ENCODE measurements at regions not wholly inside any gene's neighbourhood (a gene's known extent, or its start where the extent isn't known, plus 50 kb on each side); places are given as distances from the start of the nearest gene placed in this dataset.
"Not testable (repeated sequence)": the region's sequence is repeated elsewhere in the genome, so short reads cannot be mapped to it uniquely, and the experiment has no call there.

DNA sequence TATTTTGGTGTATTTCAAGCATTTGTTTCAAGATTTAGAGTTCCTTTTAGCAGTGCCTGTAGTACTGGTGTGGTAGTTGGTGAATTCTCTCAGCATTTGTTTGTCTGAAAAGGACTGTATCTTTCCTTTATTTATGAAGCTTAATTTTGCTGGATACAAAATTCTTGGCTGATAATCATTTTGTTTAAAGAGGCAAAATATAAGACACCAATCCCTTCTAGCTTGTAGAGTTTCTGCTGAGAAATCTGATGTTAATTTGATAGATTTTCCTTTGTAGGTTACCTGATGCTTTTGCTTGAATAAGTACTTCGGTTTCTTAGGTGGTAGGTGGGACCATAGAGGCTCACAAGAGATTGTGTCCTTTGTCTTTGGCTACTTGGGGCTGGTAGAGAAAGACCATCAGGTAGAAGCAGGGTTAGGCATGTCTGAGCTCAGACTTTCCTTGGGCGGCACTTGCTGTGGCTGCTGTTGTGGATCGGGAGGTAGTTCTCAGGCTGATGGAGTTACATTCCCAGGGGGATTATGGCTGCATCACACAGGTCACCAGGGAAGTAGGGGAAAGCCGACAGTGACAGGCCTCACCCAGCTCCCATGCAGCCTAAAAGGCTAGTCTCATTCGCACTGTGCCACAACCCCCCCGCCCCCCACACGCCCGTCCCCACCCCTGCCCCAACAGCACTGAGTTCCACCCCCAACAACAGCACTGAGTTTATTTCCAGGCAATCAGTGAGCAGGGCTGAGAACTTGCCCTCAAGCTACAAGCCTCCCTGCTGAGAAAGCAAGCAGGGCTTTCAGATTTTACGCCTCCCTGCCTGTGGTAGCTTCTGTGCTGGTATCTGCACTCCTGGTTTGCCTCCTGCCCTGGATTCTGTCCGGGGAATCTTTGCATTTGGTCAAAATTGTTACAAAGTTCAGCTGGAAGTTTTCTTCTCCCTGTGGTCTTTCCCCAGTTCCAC lies 127.1 kb upstream of the GLRA1 start:
- DNase-seq, result no peak

DNA sequence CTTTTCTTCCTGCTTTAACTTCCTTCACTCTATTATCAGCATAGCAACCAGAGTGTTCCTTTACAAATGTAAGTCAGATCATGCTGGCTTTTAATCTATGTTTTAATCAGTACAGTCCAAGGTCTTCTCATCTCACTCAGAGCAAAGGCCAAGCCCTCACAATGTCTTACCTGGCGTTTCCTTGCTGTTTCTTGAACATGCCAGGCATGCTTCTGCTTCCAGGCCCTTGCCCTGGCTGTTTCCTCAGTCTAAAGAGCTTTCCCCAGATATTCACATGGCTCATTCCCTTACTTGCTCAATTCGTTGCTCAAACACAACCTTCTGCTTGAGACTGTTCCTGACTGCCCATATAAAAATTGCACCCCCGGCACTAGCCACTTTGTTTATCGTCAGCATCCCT lies 121.7 kb upstream of the GLRA1 start:
- DNase-seq, result no peak

DNA sequence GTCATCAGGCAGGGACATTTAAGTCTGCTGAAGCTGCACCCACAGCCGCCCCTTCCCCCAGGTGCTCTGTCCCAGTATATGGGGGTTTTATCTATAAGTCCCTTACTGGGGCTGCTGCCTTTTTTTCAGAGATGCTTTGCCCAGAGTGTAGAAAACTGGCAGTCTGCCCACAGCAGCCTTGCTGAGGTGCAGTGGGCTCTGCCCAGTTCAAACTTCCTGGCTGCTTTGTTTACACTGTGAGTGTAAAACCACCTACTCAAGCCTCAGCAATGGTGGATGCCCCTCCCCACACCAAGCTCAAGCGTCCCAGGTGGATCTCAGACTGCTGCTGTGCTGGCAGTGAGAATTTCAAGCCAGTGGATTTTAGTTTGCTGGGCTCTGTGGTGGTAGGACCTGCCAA lies 114.2 kb upstream of the GLRA1 start:
- DNase-seq, result not testable (repeated sequence)

- DNase-seq, result not testable (repeated sequence)
Observed at GRCh38 chr5:152026328-152027024, 101.8 kb upstream of the GLRA1 start.

DNA sequence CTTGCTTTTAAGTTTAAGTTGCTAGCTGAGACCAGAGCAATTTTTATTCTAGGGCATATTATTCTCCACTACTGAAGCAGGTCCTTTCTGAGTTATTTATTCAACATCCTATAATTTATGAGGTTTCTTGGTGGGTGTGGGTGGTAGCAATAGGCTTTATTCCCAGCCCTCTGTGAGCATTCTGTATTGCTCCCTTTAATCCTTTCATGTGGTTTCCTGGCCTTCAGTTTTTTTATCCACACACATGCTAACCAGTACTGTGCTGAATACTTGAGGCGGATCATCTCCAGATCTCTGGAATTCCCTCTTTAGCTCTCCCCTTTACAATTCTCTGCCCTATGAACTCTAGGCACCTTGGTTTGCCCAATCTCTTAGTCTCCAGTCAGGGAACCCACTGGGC lies 91.8 kb upstream of the GLRA1 start:
- no peak for DNase-seq

DNA sequence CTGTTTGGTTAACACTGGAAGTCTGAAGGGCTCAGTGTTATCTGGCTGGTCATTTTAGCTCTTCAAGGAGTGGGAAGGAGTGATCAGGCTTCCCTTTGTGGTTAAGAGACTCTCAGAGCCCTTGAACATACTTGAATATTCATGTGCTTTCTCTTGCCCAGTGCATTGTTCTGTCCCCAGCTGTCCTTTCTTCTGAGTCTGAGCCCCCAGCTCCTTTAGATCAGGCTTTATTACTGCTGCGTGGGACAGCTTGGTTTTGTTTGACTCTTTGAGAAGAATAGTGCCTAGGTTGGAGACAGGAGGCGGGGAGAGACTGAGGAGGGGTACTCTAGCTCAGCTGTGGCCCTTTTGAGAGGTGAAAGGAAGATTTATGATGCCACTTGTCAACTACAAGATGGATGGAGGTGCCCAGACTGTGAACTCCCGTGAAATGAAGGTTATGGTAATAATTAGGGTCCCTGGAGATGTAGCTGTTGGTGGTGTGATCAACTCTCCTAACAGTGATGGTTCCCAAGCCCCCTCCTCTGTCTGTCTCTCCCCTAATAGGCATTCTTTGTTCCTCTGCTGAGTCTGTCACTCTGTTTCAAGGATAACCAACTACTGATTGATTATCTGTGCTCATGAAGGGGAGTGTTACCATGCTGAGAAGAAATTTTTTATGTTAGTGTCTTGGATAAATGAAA lies 83.1 kb upstream of the GLRA1 start:
- DNase-seq, result no peak

DNA sequence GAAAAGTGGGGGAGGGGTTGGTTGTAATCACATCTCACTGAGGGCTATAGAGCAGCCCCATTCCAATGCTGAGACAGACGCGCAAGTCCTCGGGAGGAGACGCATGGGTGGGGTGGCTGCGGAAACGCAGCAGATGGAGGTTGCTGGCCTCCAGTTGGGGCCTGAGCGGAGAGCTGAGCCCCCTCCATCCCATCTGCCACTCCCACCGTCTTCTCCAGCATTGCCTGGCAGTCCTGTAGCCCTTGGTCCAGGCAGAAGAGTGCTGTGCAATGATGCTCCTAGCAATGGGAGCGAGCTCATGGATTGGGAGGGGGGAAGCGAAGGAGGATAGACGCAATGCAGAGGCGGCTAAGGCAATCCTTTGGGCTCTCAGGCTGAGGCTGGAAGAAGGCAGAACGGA lies 79.4 kb upstream of the GLRA1 start:
- no peak for DNase-seq
